Hippocampal formation (tissue), 2 donors: ENCODE measurements at regions not wholly inside any gene's neighbourhood (a gene's known extent, or its start where the extent isn't known, plus 50 kb on each side); places are given as distances from the start of the nearest gene placed in this dataset.
"Not testable (repeated sequence)": the region's sequence is repeated elsewhere in the genome, so short reads cannot be mapped to it uniquely, and the experiment has no call there.

Source experiments
- DNase-seq, 2 donors: peaks; one replicate each; lab custom pipeline; 2025; lab: John Stamatoyannopoulos, UW

GRCh38 chr13:58893396-58893795 lies 1261.9 kb downstream of the PCDH17 start:
- DNase-seq: no peak

- no peak for DNase-seq
These were observed 1257.3 kb downstream of the DIAPH3 start for GRCh38 chr13:58906329-58907007.

- no peak for DNase-seq
These were observed 1256.4 kb downstream of the DIAPH3 start for GRCh38 chr13:58907347-58907746.

- DNase-seq: no peak
These were observed 1255.6 kb downstream of the DIAPH3 start for GRCh38 chr13:58908019-58908679.

- DNase-seq: no peak
These were observed 1244.2 kb downstream of the DIAPH3 start for GRCh38 chr13:58919551-58919950.

GRCh38 chr13:58921129-58921528 lies 1242.6 kb downstream of the DIAPH3 start:
- no peak for DNase-seq

GRCh38 chr13:58926858-58927257 lies 1236.9 kb downstream of the DIAPH3 start:
- no peak for DNase-seq

- DNase-seq: no peak
These were observed 1230.3 kb downstream of the DIAPH3 start for GRCh38 chr13:58933475-58933874.

GRCh38 chr13:58935689-58936088 lies 1228.0 kb downstream of the DIAPH3 start:
- no peak for DNase-seq

GRCh38 chr13:58946274-58946673 lies 1217.5 kb downstream of the DIAPH3 start:
- no peak for DNase-seq

GRCh38 chr13:58949646-58950045 lies 1214.1 kb downstream of the DIAPH3 start:
- no peak for DNase-seq

GRCh38 chr13:58950911-58951310 lies 1212.8 kb downstream of the DIAPH3 start:
- DNase-seq: no peak

GRCh38 chr13:58953638-58954037 lies 1210.1 kb downstream of the DIAPH3 start:
- no peak for DNase-seq

GRCh38 chr13:58955546-58956385 lies 1208.0 kb downstream of the DIAPH3 start:
- DNase-seq: no peak

- not testable (repeated sequence) for DNase-seq
These were observed 1205.6 kb downstream of the DIAPH3 start for GRCh38 chr13:58958097-58958496.

- DNase-seq: no peak
These were observed 1202.8 kb downstream of the DIAPH3 start for GRCh38 chr13:58960888-58961287.

GRCh38 chr13:58963321-58963720 lies 1200.4 kb downstream of the DIAPH3 start:
- DNase-seq: no peak

- no peak for DNase-seq
These were observed 1199.7 kb downstream of the DIAPH3 start for GRCh38 chr13:58964048-58964447.

GRCh38 chr13:58977085-58977484 lies 1186.6 kb downstream of the DIAPH3 start:
- DNase-seq: no peak

GRCh38 chr13:58978331-58978730 lies 1185.4 kb downstream of the DIAPH3 start:
- no peak for DNase-seq

GRCh38 chr13:58979851-58980250 lies 1183.9 kb downstream of the DIAPH3 start:
- no peak for DNase-seq

GRCh38 chr13:58985845-58986244 lies 1177.9 kb downstream of the DIAPH3 start:
- no peak for DNase-seq

- no peak for DNase-seq
These were observed 1174.2 kb downstream of the DIAPH3 start for GRCh38 chr13:58989556-58989955.
